ENCODE measurements at regions not wholly inside any gene's neighbourhood (a gene's known extent, or its start where the extent isn't known, plus 50 kb on each side); places are given as distances from the start of the nearest gene placed in this dataset.
"Not testable (repeated sequence)": the region's sequence is repeated elsewhere in the genome, so short reads cannot be mapped to it uniquely, and the experiment has no call there.

DNA sequence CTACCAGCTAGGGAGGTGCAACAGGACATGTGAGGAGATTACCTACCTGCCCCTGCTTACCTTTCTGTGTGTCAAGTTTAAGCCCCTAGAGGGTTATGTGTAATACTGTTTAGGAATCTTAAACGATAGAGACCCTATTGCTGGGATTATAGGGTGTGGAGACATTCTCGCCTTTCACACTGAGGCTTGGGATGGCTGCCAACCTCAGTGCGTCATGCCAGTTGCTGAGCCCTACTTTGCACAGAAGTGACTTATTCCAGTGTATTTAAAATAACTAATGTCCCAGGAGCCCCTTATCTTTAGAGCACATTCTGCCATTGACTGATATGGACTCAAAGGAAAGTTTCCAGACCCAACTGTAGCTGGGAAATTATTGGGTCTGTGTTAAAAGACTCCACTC, 76.6 kb upstream of the XPA start:
- no peak for DNase-seq

DNA sequence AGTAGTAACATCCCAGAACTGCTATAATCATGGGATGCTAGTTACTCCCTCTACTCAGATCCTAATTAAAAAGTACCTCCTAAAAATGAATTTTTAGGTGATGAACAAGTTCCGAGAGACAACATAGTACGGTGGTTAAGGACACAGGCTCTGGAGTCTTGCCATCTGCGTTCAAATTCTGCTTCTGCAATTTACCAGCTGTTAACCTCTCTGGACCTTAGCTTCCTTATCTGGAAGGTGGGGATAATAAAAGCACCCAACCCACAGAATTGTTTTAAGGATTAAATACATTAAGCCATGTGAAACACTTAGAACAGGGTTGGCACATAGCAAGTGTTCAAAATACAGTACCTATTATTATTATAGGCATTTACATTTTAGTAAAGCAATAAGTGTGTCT, 77.5 kb upstream of the XPA start:
- DNase-seq = no peak

DNA sequence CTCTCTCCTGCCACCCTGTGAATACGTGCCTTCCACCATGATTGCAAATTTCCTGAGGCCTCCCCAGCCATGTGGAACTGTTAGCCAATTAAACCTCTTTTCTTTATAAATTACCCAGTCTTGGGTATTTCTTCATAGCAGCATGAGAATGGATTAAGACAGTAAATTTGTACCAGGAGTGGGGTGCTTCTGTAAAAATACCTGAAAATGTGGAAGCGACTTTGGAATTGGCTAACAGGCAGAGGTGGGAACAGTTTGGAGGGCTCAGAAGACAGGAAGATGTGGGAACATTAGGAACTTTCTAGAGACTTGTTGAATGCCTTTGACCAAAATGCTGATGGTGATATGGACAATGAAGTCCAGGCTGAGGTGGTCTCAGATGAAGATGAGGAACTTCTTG, 74.3 kb upstream of the FOXE1 start:
- not testable (repeated sequence) for DNase-seq

DNA sequence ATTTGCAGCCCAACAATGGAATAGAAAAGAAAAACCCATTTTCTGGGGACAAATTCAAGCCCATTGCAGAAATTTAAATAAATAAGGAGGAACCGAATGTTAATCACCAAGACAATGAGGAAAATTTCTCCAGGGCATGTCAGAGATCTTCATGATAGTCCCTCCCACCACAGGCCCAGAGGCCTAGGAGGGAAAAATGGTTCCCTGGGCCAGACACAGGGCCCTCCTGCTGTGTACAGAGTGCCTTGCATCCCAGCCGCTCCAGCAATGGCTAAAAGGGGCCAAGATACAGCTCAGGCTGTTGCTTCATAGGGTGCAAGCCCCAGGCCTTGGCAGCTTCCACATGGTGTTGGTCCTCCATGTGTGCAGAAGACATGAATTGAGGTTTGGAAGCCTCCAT, 73.4 kb upstream of the FOXE1 start:
- no peak for DNase-seq

DNA sequence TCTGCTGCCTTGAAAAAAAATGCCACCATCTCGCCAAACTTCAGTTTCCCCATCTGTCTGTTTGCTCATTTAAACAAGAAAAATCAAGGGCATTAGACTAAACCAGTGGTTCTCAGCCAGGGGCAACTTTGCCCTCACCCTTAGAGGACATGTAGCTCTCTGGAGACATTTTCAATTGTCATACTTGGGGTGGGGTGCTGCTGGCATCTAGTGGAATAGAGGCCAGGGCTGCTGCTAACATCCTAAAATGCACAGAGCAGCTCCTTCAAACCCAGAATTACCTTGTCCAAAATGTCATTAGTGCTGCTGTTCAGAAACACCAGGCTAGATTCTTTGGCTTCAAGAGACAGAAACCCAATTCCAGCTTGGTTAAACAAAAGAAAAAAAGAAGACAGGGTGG, 71.1 kb upstream of the FOXE1 start:
- DNase-seq = no peak

DNA sequence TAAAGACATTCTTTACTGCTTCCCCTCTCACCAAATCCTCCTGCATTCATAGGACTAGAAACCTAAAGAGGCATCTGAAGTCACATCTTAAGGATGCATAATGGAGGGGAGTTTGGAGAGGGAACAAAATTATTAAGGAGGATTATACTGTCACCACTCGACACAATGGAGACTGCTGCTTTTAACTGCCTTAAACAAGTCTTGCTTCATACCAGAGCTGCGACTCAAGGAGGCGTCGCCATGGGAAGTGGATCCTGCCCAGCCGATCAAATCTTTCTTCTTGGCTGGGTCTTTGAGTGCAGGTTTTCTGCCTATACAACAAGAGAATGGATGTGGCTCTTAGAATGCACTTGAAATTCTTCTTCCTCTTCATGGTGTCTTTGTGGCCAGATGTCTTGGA, 66.7 kb upstream of the FOXE1 start:
- DNase-seq = no peak

DNA sequence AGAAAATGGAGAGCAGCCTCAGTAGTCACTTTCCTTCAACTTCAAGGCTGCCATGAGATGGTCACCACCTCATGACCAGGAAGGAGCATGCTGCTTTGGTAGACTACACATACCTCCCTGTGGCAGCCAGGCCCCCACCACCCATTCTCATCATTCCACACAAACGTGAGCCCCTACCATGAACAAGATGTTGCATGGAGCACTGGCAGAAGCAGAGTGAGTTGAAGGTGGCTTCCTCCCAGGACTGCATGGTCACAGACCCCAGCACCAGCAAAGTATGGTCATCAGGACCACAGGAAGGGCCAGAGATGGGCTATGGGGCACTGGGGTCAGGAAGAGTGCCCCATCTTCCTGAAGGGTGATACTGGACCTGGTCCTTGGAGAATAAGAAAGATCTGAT, 65.5 kb upstream of the FOXE1 start:
- DNase-seq = no peak

DNA sequence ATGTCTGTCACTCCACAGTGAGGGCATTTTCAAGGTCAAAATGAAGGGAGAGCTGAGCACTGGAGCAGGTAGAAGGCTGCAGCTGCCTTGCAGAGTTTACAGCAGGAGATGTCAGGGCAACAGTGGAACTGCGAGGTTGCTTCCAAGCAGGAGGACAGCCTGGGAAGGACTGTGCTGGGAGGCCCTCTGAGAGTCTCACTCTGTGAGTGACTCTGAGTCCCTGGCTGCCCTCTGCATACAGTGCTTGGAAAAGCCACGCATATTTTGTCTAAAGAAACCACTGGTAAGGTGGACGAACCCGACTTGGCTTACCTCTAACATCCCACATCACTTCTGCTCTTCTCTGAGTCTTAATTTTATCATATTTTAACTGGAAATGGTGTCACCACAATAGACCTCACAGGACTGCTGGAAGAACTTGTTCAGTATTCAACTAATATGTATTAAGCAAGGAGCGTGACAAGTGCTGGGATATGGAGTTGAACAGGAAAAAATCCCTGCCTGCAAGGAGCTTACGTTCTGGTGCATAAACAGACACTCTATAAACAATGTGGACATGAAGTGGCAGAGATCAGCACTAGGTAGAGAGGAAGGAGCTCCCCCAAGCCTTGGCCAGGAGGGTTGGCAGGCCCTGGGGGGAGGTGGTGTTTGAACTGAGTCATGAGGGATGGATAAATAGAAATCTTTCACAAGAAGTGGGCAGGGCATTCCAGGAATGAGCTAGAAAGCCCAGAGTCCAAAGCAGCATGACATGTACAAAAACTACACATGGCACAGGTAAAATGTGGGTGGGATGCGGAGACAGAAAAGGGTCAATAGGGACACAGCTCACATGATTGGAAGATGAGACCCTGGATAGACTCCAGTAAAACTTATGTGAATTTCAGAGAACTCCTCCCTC, 64.0 kb upstream of the FOXE1 start:
- DNase-seq = no peak

DNA sequence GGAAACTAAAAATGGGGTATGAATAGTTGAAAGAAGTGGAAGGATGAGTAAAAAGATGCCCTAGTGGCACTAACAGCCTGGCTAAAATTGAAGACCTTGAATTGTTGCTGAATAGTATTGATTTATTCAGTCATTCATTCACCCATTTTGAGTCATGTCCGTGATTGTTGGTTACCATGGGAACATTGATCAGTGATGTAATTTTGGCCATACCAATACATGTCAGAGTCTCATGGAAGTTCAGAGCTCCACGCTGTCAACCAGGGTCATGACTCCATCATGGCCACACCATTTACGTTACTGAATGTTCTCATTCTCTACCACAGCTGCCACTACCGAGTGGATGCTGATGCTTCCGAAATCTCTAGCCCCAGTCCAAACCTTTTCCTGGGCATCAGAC, 62.5 kb upstream of the FOXE1 start:
- no peak for DNase-seq

DNA sequence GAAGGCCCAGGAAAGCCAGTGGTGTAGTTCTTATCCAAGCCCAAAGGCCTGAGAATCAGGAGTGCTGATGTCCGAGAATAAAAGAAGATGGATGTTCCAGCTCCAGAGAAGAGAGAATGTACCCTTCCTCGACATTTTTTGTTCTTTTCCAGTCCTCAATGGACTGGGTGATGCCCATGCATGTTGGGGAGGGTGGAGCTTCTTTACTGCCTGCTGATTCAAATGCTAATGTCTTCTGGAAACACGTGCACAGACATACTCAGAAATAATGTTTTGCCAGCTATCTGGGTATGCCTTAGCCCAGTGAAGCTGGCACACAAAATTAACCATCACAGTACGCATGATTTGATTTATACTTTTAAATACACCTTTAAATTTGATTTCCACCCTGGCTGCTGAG, 61.5 kb upstream of the FOXE1 start:
- DNase-seq = no peak

DNA sequence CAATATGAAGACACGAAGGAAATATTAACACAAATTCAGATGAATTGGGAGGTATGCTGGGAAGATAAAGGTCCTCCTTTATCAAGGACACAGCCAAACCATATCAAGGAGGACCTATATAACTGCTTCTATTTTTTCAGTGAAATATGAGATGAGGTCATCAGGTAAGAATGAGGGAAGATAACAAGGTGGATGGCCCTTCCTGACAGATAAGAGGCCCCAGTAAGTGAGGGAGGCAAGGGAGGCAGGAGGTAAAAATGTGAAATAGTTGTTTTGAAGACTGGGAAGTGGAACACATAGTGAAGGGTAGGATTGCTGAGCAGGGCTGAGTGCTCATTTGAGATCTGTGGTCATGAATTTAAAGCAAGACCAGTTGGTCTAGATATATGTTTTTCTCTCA, 60.0 kb upstream of the FOXE1 start:
- DNase-seq = no peak

DNA sequence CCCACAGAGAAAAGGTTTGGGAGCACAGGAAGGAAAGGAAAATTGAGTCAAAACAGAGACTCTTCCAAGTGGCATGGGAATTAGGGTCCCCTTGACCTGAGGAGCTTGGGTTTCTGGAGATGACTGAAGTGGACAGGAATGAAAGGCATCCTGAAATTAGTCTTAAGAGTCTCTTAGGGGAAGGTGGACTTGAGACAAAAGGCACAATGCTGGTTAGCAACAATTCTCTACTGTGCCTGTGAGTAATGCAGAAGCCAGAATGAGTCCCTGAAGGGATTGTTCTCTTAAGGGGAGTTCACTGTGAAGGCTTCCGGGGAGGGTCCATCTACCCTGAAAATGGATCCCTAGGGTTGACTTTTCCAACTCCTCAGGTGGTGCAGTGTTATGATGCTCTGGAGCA, 58.4 kb upstream of the FOXE1 start:
- DNase-seq = no peak

DNA sequence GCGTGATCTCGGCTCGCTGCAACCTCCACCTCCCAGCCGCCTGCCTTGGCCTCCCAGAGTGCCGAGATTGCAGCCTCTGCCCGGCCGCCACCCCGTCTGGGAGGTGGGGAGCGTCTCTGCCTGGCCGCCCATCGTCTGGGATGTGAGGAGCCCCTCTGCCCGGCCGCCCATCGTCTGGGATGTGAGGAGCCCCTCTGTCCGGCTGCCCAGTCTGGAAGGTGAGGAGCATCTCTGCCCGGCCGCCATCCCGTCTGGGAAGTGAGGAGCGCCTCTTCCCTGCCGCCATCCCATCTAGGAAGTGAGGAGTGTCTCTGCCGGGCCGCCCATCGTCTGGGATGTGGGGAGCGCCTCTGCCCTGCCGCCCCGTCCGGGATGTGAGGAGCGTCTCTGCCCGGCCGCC, 56.9 kb upstream of the FOXE1 start:
- not testable (repeated sequence) for DNase-seq

DNA sequence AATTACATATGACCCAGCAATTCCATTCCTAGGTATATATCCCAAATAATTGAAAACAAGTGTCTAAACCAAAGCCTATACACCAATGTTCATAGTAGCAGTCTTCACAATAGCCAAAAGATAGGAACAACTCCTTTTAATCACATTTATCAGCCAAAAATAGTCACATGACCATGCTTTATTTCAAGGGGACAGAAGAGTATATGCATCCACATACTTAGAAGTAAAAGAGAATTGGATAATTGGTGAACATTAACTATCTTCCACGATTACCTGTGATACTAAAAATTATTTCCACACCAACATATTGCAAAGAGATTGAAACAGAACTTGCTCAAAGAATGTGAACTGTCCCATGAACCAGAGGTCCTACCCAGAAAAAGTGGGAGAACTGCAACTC, 51.8 kb upstream of the FOXE1 start:
- DNase-seq = no peak

DNA sequence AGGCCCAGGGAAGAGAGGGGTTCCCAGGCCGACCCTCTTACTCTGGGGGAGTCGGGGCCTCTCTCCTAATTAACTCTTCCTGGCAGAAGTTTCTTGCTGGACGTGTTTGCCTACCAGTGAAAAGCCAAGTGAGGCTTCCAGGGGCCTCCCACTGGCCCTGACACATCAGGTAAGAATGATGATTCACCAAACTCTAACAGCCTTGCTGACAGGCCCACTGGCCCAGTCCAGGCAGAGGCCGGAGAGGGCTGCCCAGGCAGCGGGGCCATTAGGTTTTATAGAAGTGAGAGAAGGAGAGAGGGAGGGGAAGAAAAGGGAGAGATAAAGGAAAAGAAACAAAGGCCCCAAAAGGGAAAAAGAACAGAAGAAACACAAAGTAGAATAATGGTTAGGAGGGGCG, 50.8 kb upstream of the FOXE1 start:
- DNase-seq = no peak

DNA sequence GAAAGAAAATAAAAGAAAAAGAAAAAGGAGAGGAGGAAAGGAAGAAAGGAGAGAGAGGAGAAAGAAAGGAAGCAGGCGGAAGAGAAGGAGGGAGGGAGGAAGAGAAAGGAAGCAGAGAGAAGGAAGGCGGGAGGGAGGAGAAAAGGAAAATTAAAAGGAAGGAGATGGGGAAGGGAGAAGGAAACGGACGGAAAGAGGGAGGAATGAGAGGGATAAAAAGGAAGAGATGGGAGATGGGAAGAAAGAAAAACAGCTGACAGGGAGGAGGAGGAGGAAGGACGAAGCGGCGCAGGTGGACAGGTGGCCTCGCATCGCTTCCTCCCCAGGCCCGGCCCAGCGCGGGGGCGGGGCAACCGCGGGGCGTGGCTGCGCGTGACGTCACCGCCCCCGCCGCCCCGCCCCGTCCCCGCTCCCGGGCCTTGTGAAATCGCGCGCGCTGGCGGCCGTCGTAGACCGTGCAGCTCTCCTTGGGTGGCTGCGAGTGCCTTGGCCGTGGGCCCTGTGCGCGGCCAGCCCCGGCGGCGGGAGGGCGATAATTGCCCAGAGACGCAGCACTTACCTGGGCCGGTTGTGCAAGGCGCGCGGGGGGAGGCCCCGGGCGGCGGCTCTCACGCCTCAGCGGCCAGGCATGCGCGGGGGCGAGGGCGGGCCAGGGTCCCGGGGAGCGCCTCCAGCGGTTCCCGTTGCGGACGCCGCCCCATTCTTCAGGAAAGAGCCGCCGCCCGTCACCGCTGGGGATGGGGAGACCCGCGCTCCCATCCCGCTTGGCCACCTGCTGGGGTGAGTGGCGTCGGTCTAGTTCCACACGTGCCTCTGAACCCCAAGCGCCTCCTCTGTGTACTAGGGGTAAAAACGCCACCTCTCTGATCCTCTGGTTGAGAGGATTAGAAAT, 49.6 kb upstream of the FOXE1 start:
- DNase-seq = peak; percentile 74
